ENCODE measurements at regions not wholly inside any gene's neighbourhood (a gene's known extent, or its start where the extent isn't known, plus 50 kb on each side); places are given as distances from the start of the nearest gene placed in this dataset.

DNA sequence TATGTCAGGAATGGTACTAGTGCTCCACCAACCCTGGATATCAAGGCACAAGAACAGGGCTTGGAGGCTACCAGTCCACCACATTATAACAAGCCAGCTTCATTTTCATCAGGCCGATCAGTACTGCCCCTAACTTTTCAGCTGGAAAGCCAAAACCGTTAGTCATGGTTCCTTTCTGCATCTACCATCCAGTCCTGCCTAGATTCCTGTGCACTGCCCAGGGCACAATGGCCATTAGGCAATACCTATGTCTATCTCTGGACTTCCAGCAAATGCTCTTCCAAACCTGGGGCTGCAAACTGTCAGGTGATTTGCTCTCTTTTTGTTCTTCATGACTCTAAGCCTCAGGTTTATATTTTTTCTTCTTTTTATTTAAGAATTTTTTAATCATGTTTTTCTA is 937.7 kb downstream of the SORCS1 start:
- Histone ChIP-seq H3K36me3 (ENCODE audit: control insufficient read depth, insufficient read depth, low read length) (no peaks in the 10 kb centered on the region), H3K4me1 (no peaks in the 10 kb centered on the region), H3K27me3 (replicated peaks; ENCODE audit: control insufficient read depth, insufficient read depth, low read length) (no peaks in the 10 kb centered on the region), H3K9me3 (no peaks in the 10 kb centered on the region), H3K4me3 (ENCODE audit: low read depth, low read length) (no peak overlapping the region)
- H3K4me1 Mint-ChIP-seq (ENCODE audit: low read depth, unreplicated experiment): no peaks in the 10 kb centered on the region
- no peaks in the 10 kb centered on the region for H3K9me3 Mint-ChIP-seq (ENCODE audit: unreplicated experiment)
- DNase-seq: no peak
- no peaks in the 10 kb centered on the region for H3K36me3 Mint-ChIP-seq (ENCODE audit: insufficient read depth, unreplicated experiment)
- intact Hi-C loops (cut with micrococcal nuclease; ENCODE audit: unreplicated experiment): no loop called here
- H3K27me3 Mint-ChIP-seq (ENCODE audit: insufficient read depth, unreplicated experiment): no peaks in the 10 kb centered on the region
- H3K27ac Mint-ChIP-seq (ENCODE audit: unreplicated experiment): no peak overlapping the region
- H3K4me3 Mint-ChIP-seq (ENCODE audit: unreplicated experiment): no peak overlapping the region
- ChIA-PET CTCF (no interaction called here), POLR2A (no interaction called here)
- no TSS peak for BruUV-seq (replicated peaks)
- TF ChIP-seq, protein P1, sequence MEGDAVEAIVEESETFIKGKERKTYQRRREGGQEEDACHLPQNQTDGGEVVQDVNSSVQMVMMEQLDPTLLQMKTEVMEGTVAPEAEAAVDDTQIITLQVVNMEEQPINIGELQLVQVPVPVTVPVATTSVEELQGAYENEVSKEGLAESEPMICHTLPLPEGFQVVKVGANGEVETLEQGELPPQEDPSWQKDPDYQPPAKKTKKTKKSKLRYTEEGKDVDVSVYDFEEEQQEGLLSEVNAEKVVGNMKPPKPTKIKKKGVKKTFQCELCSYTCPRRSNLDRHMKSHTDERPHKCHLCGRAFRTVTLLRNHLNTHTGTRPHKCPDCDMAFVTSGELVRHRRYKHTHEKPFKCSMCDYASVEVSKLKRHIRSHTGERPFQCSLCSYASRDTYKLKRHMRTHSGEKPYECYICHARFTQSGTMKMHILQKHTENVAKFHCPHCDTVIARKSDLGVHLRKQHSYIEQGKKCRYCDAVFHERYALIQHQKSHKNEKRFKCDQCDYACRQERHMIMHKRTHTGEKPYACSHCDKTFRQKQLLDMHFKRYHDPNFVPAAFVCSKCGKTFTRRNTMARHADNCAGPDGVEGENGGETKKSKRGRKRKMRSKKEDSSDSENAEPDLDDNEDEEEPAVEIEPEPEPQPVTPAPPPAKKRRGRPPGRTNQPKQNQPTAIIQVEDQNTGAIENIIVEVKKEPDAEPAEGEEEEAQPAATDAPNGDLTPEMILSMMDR (IDR thresholded peaks at IDR 0.05; ENCODE audit: insufficient read depth in 1 of 2, low read depth in 1 of 2, low read length in 1 of 2, severe bottlenecking in 1 of 2, unreplicated experiment in 1 of 2): no peak

DNA sequence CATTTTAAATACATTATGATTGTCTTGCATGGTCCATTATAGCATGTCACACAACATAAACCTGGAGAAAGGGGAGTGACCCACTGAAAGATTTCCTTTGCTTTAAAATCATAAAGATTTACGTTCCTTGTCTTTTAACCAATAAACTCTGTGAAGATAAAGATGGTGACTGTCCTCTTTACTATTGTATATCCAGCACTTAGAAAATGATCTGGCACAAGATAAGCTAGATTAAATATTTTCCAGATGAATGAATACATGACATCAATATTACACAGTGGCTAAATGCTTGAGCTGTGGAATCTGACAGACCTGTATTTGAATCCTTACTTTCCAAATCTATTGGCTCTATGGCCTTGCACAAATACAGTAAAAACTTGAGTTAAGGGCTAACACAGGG is 938.4 kb downstream of the SORCS1 start:
- POLR2A ChIA-PET: no interaction called here
- no peaks in the 10 kb centered on the region for H3K9me3 ChIP-seq
- intact Hi-C loops (cut with micrococcal nuclease; ENCODE audit: unreplicated experiment): no loop called here

DNA sequence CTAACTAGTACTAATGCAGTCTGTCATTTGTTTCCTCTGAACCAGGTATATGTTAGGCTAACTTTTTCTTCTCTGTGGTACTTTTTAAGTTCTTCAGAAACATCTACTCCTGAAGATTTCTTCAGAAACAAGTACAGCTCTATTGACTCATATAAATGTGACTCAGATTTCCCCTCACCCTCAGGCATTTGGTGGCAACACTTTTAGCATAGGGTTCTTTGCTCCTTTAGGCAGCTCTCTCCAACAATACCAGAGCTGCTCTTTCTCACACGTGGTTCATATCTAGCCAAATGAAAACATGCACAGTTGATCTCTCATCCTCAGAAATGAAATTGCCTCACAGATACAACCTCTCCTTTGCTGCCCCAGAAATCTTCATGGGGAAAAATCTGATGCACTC is 939.8 kb downstream of the SORCS1 start:
- no TSS peak for BruUV-seq (replicated peaks)
- CTCF ChIA-PET: no interaction called here

More for the DNA sequence above, 938.4 kb downstream of the SORCS1 start:
- no peaks in the 10 kb centered on the region for H3K27me3 Mint-ChIP-seq (ENCODE audit: insufficient read depth, unreplicated experiment)
- CTCF ChIA-PET: no interaction called here
- H3K4me1 Mint-ChIP-seq (ENCODE audit: low read depth, unreplicated experiment): no peaks in the 10 kb centered on the region
- no peak overlapping the region for H3K4me3 Mint-ChIP-seq (ENCODE audit: unreplicated experiment)
- no peak for DNase-seq
- Histone ChIP-seq H3K36me3 (ENCODE audit: control insufficient read depth, insufficient read depth, low read length) (no peaks in the 10 kb centered on the region), H3K27me3 (replicated peaks; ENCODE audit: control insufficient read depth, insufficient read depth, low read length) (no peaks in the 10 kb centered on the region), H3K4me3 (ENCODE audit: low read depth, low read length) (no peak overlapping the region), H3K4me1 (no peaks in the 10 kb centered on the region)
- no TSS peak for BruUV-seq (replicated peaks)
- H3K9me3 Mint-ChIP-seq (ENCODE audit: unreplicated experiment): no peaks in the 10 kb centered on the region
- H3K36me3 Mint-ChIP-seq (ENCODE audit: insufficient read depth, unreplicated experiment): no peaks in the 10 kb centered on the region
- TF ChIP-seq, protein P1 (IDR thresholded peaks at IDR 0.05; ENCODE audit: insufficient read depth in 1 of 2, low read depth in 1 of 2, low read length in 1 of 2, severe bottlenecking in 1 of 2, unreplicated experiment in 1 of 2): no peak
- H3K27ac Mint-ChIP-seq (ENCODE audit: unreplicated experiment): no peak overlapping the region

More for the DNA sequence above, 939.8 kb downstream of the SORCS1 start:
- intact Hi-C loops (cut with micrococcal nuclease; ENCODE audit: unreplicated experiment): no loop called here
- no peaks in the 10 kb centered on the region for H3K4me1 ChIP-seq
- H3K36me3 Mint-ChIP-seq (ENCODE audit: insufficient read depth, unreplicated experiment): no peaks in the 10 kb centered on the region
- H3K4me3 Mint-ChIP-seq (ENCODE audit: unreplicated experiment): no peak overlapping the region
- no peak overlapping the region for H3K27ac Mint-ChIP-seq (ENCODE audit: unreplicated experiment)
- H3K27me3 ChIP-seq (replicated peaks; ENCODE audit: control insufficient read depth, insufficient read depth, low read length): no peaks in the 10 kb centered on the region
- no peaks in the 10 kb centered on the region for H3K36me3 ChIP-seq (ENCODE audit: control insufficient read depth, insufficient read depth, low read length)
- no peaks in the 10 kb centered on the region for H3K9me3 Mint-ChIP-seq (ENCODE audit: unreplicated experiment)
- no peak for DNase-seq
- POLR2A ChIA-PET: no interaction called here
- no peak overlapping the region for H3K4me3 ChIP-seq (ENCODE audit: low read depth, low read length)
- TF ChIP-seq, protein P1 (IDR thresholded peaks at IDR 0.05; ENCODE audit: insufficient read depth in 1 of 2, low read depth in 1 of 2, low read length in 1 of 2, severe bottlenecking in 1 of 2, unreplicated experiment in 1 of 2): no peak
- no peaks in the 10 kb centered on the region for H3K27me3 Mint-ChIP-seq (ENCODE audit: insufficient read depth, unreplicated experiment)
- no peaks in the 10 kb centered on the region for H3K4me1 Mint-ChIP-seq (ENCODE audit: low read depth, unreplicated experiment)
- no peaks in the 10 kb centered on the region for H3K9me3 ChIP-seq

Data from Caco-2 (cell line).